Tongue (tissue), 1 donor: ENCODE measurements at regions not wholly inside any gene's neighbourhood (a gene's known extent, or its start where the extent isn't known, plus 50 kb on each side); places are given as distances from the start of the nearest gene placed in this dataset.
A peak's percentile ranks its signal among the peaks of the same experiment; 100 is the strongest.
"Not testable (repeated sequence)": the region's sequence is repeated elsewhere in the genome, so short reads cannot be mapped to it uniquely, and the experiment has no call there.

Source experiments
- DNase-seq: peaks from one replicate; pipeline ENCODE4 v3.0.0-alpha.2; 2015

GRCh38 chr3:20724241-20724640 lies 538.2 kb upstream of the SGO1 start:
- no peak for DNase-seq

GRCh38 chr3:20716425-20716824 lies 530.4 kb upstream of the SGO1 start:
- DNase-seq, result not testable (repeated sequence)

- DNase-seq, result peak; percentile 32
These were observed 515.6 kb upstream of the SGO1 start for GRCh38 chr3:20701641-20702040.

GRCh38 chr3:20700714-20701113 lies 514.7 kb upstream of the SGO1 start:
- DNase-seq, result peak; percentile 66

GRCh38 chr3:20698896-20699295 lies 512.9 kb upstream of the SGO1 start:
- DNase-seq, result no peak

- peak; percentile 16 for DNase-seq
These were observed 510.6 kb upstream of the SGO1 start for GRCh38 chr3:20696388-20697150.

- DNase-seq, result no peak
These were observed 506.7 kb upstream of the SGO1 start for GRCh38 chr3:20692675-20693074.

- DNase-seq, result peak; percentile 77
These were observed 497.9 kb upstream of the SGO1 start for GRCh38 chr3:20683910-20684309.

GRCh38 chr3:20682573-20682972 lies 496.6 kb upstream of the SGO1 start:
- no peak for DNase-seq

GRCh38 chr3:20680990-20681628 lies 495.1 kb upstream of the SGO1 start:
- no peak for DNase-seq

GRCh38 chr3:20673866-20674265 lies 487.9 kb upstream of the SGO1 start:
- DNase-seq, result no peak

- DNase-seq, result peak; percentile 52
These were observed 483.7 kb upstream of the SGO1 start for GRCh38 chr3:20669675-20670074.

GRCh38 chr3:20669184-20669583 lies 483.2 kb upstream of the SGO1 start:
- peak; percentile 68 for DNase-seq

GRCh38 chr3:20668411-20668810 lies 482.4 kb upstream of the SGO1 start:
- DNase-seq, result peak; percentile 41

GRCh38 chr3:20666091-20666490 lies 480.1 kb upstream of the SGO1 start:
- DNase-seq, result no peak

GRCh38 chr3:20658491-20658890 lies 472.5 kb upstream of the SGO1 start:
- DNase-seq, result no peak

- no peak for DNase-seq
These were observed 471.6 kb upstream of the SGO1 start for GRCh38 chr3:20657560-20657959.

- peak; percentile 24 for DNase-seq
These were observed 466.4 kb upstream of the SGO1 start for GRCh38 chr3:20652231-20652986.

- no peak for DNase-seq
These were observed 462.9 kb upstream of the SGO1 start for GRCh38 chr3:20648921-20649381.

- DNase-seq, result no peak
These were observed 462.3 kb upstream of the SGO1 start for GRCh38 chr3:20648294-20648693.

GRCh38 chr3:20646425-20646824 lies 460.4 kb upstream of the SGO1 start:
- no peak for DNase-seq

- DNase-seq, result no peak
These were observed 459.3 kb upstream of the SGO1 start for GRCh38 chr3:20645340-20645739.

GRCh38 chr3:20637729-20638128 lies 451.7 kb upstream of the SGO1 start:
- DNase-seq, result no peak
